Right kidney (tissue), 1 donor: ENCODE measurements at regions not wholly inside any gene's neighbourhood (a gene's known extent, or its start where the extent isn't known, plus 50 kb on each side); places are given as distances from the start of the nearest gene placed in this dataset.

Source experiments
- DNase-seq: peaks from one replicate; pipeline ENCODE4 v3.0.0-alpha.2; 2016

- no peak for DNase-seq
These were observed 78.3 kb upstream of the MBOAT2 start for GRCh38 chr2:9081750-9082149.

- no peak for DNase-seq
These were observed 74.9 kb upstream of the MBOAT2 start for GRCh38 chr2:9078405-9078804.

GRCh38 chr2:9077691-9078090, 74.2 kb upstream of the MBOAT2 start:
- DNase-seq, result no peak

- DNase-seq, result no peak
These were observed 73.3 kb upstream of the MBOAT2 start for GRCh38 chr2:9076755-9077154.

- no peak for DNase-seq
These were observed 72.7 kb upstream of the MBOAT2 start for GRCh38 chr2:9076210-9076609.

GRCh38 chr2:9074930-9075329, 71.4 kb upstream of the MBOAT2 start:
- DNase-seq, result no peak

GRCh38 chr2:9071584-9072124, 68.2 kb upstream of the MBOAT2 start:
- no peak for DNase-seq

GRCh38 chr2:9071032-9071431, 67.5 kb upstream of the MBOAT2 start:
- no peak for DNase-seq

GRCh38 chr2:9069543-9069942, 66.1 kb upstream of the MBOAT2 start:
- DNase-seq, result no peak

GRCh38 chr2:9065901-9066300, 62.4 kb upstream of the MBOAT2 start:
- DNase-seq, result no peak

- DNase-seq, result no peak
These were observed 59.6 kb upstream of the MBOAT2 start for GRCh38 chr2:9063023-9063606.

GRCh38 chr2:9060819-9061218, 57.3 kb upstream of the MBOAT2 start:
- DNase-seq, result no peak

- no peak for DNase-seq
These were observed 54.7 kb upstream of the MBOAT2 start for GRCh38 chr2:9057939-9058761.

GRCh38 chr2:9055471-9055870, 52.0 kb upstream of the MBOAT2 start:
- no peak for DNase-seq

- DNase-seq, result no peak
These were observed 50.0 kb upstream of the MBOAT2 start for GRCh38 chr2:9053534-9053931.
